Endothelial cell of umbilical vein (primary cell): ENCODE measurements at regions not wholly inside any gene's neighbourhood (a gene's known extent, or its start where the extent isn't known, plus 50 kb on each side); places are given as distances from the start of the nearest gene placed in this dataset.

Experiments used
- BruUV-seq: library from RNA; stranded (reverse); fragments of 400-500 nt; replicated peaks from 2 replicates; lab custom pipeline; 2021; lab: Mats Ljungman, UMichigan
- CTCF ChIA-PET: fragments of 300-600, 350-600 bp; sonication (Branson Sonifier 250); formaldehyde crosslinking; loops from one replicate; lab custom pipeline; 2021; ENCODE audit warnings: antibody characterized with exemption, inconsistent platforms; lab: Charles Lee
- POLR2A ChIA-PET: fragments of 300-600, 350-600 bp; sonication (Branson Sonifier 250); formaldehyde crosslinking; loops from one replicate; lab custom pipeline; 2021; ENCODE audit warnings: antibody characterized with exemption, inconsistent platforms; lab: Charles Lee
- DNase-seq: peaks from one replicate; pipeline ENCODE4 v3.0.0-alpha.2; 2011; ENCODE audit warnings: low read depth, low spot score
- FAIRE-seq: peaks from 2 replicates; lab custom pipeline; 2011; peaks lifted over from hg19 to GRCh38; lab: Jason Lieb, UNC
- H2AFZ ChIP-seq: 2 replicates; pipeline ENCODE4 v1.6.0; 2012; ENCODE audit warnings: low read depth, low read length, control low read depth, inconsistent platforms
- H3K27ac ChIP-seq: 2 replicates; pipeline ENCODE4 v1.5.1; 2011; ENCODE audit warnings: low read depth, mild to moderate bottlenecking, control low read depth, low read length, moderate library complexity; ENCODE audit not compliant: insufficient read depth
- H3K27me3 ChIP-seq, 2 experiments: 2 replicates each; pipeline versions ENCODE4 v1.6.0 to v1.6.1; 2011; ENCODE audit warnings: low read length in 2 of 2, mixed read lengths in 1 of 2; ENCODE audit not compliant: control insufficient read depth in 2 of 2, insufficient read depth in 2 of 2
- H3K36me3 ChIP-seq, 2 experiments: 2 replicates in 1 of 2; 3 replicates in 1 of 2; pipeline ENCODE4 v1.5.1; 2011; ENCODE audit warnings: low read length in 2 of 2, mild to moderate bottlenecking in 1 of 2, moderate library complexity in 1 of 2; ENCODE audit not compliant: control insufficient read depth in 2 of 2, insufficient read depth in 2 of 2; ENCODE audit errors: extremely low read depth in 1 of 2
- H3K4me1 ChIP-seq: 3 replicates; pipeline ENCODE4 v1.5.1; 2011; ENCODE audit warnings: mild to moderate bottlenecking, low read length; ENCODE audit not compliant: control insufficient read depth, insufficient read depth; ENCODE audit errors: extremely low read depth
- H3K4me2 ChIP-seq: 2 replicates; pipeline ENCODE4 v1.6.1; 2011; ENCODE audit warnings: low read length, control low read depth, mixed read lengths; ENCODE audit not compliant: insufficient read depth
- H3K4me3 ChIP-seq, 3 experiments: fragments of 200-600 bp in 1 of 3; sonication (generic), shearing (Covaris generic) in 1 of 3; replicated peaks in 1 of 3; 2 replicates each; pipeline ENCODE4 v1.5.1; 2011 to 2016; ENCODE audit warnings: control low read depth in 3 of 3, low read length in 3 of 3, mild to moderate bottlenecking in 2 of 3, inconsistent platforms in 1 of 3, low read depth in 1 of 3, moderate library complexity in 1 of 3; ENCODE audit not compliant: insufficient read depth in 1 of 3
- H3K79me2 ChIP-seq: 2 replicates; pipeline ENCODE4 v1.6.0; 2012; ENCODE audit warnings: low read length, inconsistent platforms; ENCODE audit not compliant: control insufficient read depth, insufficient read depth
- H3K9ac ChIP-seq: replicated peaks from 2 replicates; pipeline ENCODE3; 2011; ENCODE audit warnings: low read length, control low read depth; ENCODE audit not compliant: insufficient read depth; ENCODE audit errors: extremely low read depth
- H3K9me1 ChIP-seq: replicated peaks from 3 replicates; pipeline ENCODE4 v1.6.0; 2011; ENCODE audit warnings: mild to moderate bottlenecking, low read length; ENCODE audit not compliant: control insufficient read depth, insufficient read depth; ENCODE audit errors: extremely low read depth
- H3K9me3 ChIP-seq: replicated peaks from 2 replicates; pipeline ENCODE4 v1.5.1; 2012; ENCODE audit warnings: low read length, inconsistent platforms; ENCODE audit not compliant: control insufficient read depth, insufficient read depth
- H4K20me1 ChIP-seq: replicated peaks from 2 replicates; pipeline ENCODE3; 2011; ENCODE audit warnings: mild to moderate bottlenecking, low read length; ENCODE audit not compliant: control insufficient read depth, insufficient read depth; ENCODE audit errors: extremely low read depth
- CTCF ChIP-seq, 2 donors: IDR thresholded peaks; 1 replicate in 1 of 2; 2 replicates in 1 of 2; pipeline ENCODE4 v1.5.1; 2011; ENCODE audit warnings: low read length in 2 of 2, mild to moderate bottlenecking in 2 of 2, moderate library complexity in 2 of 2, control low read depth in 1 of 2, inconsistent platforms in 1 of 2, low read depth in 1 of 2; ENCODE audit not compliant: insufficient read depth in 1 of 2; ENCODE audit errors: extremely low read depth in 1 of 2
- EZH2 ChIP-seq: IDR thresholded peaks from 2 replicates; pipeline ENCODE4 v1.6.1; 2012; ENCODE audit warnings: borderline replicate concordance, low read depth, mild to moderate bottlenecking, moderate library complexity, low read length, inconsistent platforms; ENCODE audit not compliant: severe bottlenecking
- FOS ChIP-seq: IDR thresholded peaks from 2 replicates; pipeline ENCODE4 v1.6.1; 2011; ENCODE audit warnings: mild to moderate bottlenecking, low read length, moderate library complexity, borderline replicate concordance; ENCODE audit not compliant: insufficient read depth
- GATA2 ChIP-seq: IDR thresholded peaks from 2 replicates; pipeline ENCODE4 v1.7.0; 2011; ENCODE audit warnings: low read depth, mild to moderate bottlenecking, moderate library complexity, mixed read lengths, low read length; ENCODE audit not compliant: insufficient read length, insufficient read depth
- JUN ChIP-seq: IDR thresholded peaks from 2 replicates; pipeline ENCODE4 v1.6.1; 2011; ENCODE audit warnings: borderline replicate concordance, low read depth; ENCODE audit not compliant: insufficient read length, insufficient read depth
- MAX ChIP-seq: IDR thresholded peaks from 2 replicates; pipeline ENCODE4 v1.6.1; 2011; ENCODE audit not compliant: insufficient read depth, insufficient read length
- MYC ChIP-seq: IDR thresholded peaks from one replicate; pipeline ENCODE4 v1.6.1; 2011; ENCODE audit warnings: mild to moderate bottlenecking, low read depth, low read length
- POLR2A ChIP-seq: IDR thresholded peaks from 2 replicates; pipeline ENCODE4 v1.6.1; 2012; ENCODE audit warnings: low read depth, mild to moderate bottlenecking, control low read depth, low read length
- POLR2AphosphoS5 ChIP-seq: IDR thresholded peaks from 2 replicates; pipeline ENCODE4 v1.6.1; 2012; ENCODE audit warnings: low read depth, mild to moderate bottlenecking, control low read depth, low read length, moderate library complexity; ENCODE audit not compliant: insufficient read depth
- dilution Hi-C: fragments of 300-500 bp; cut with MboI; formaldehyde crosslinking; loops from one replicate; pipeline ENCODE4 v1.15.0; 2019; ENCODE audit warnings: low sequenced_read_pairs; ENCODE audit not compliant: extremely low pct_ligation_motif_present
- intact Hi-C: fragments of 100-400 bp; cut with micrococcal nuclease; formaldehyde crosslinking; loops from one replicate; pipeline ENCODE4 v1.10.0; 2022

GRCh38 chrX:20500171-20500865 is 233.6 kb upstream of the RPS6KA3 start:
- H3K9me1 ChIP-seq = no peaks in the 10 kb centered on the region
- no peak overlapping the region for H2AFZ ChIP-seq
- no peaks in the 10 kb centered on the region for H3K36me3 ChIP-seq
- H3K4me1 ChIP-seq = no peaks in the 10 kb centered on the region
- FAIRE-seq (no peak), DNase-seq (no peak)
- no peak overlapping the region for H3K9ac ChIP-seq
- no peaks in the 10 kb centered on the region for H4K20me1 ChIP-seq
- peaks cover 0 to 5% of the 10 kb centered on the region in 2 experiments for H3K27me3 ChIP-seq
- ChIA-PET CTCF (no interaction called here), POLR2A (no interaction called here)
- dilution Hi-C loops (no loop called here), intact Hi-C loops (no loop called here)
- H3K4me3 ChIP-seq = no peak overlapping the region
- no peak for TF ChIP-seq POLR2AphosphoS5
- no peak for TF ChIP-seq EZH2
- no peak for TF ChIP-seq MAX
- TF ChIP-seq GATA2 = no peak
- no peak for TF ChIP-seq JUN
- TF ChIP-seq POLR2A = no peak
- TF ChIP-seq MYC = no peak
- TF ChIP-seq FOS = no peak
- TF ChIP-seq CTCF (IDR thresholded peaks at IDR 0.05; ENCODE audit: extremely low read depth in 1 of 2, insufficient read depth in 1 of 2, low read depth in 1 of 2, low read length in 2 of 2) = no peak
- no peak overlapping the region for H3K27ac ChIP-seq
- no peaks in the 10 kb centered on the region for H3K79me2 ChIP-seq
- no peaks in the 10 kb centered on the region for H3K9me3 ChIP-seq
- H3K4me2 ChIP-seq = no peak overlapping the region
- BruUV-seq = no TSS peak
